LNCAP (cell line): ENCODE measurements at regions not wholly inside any gene's neighbourhood (a gene's known extent, or its start where the extent isn't known, plus 50 kb on each side); places are given as distances from the start of the nearest gene placed in this dataset.

Source experiments
- CTCF ChIP-seq: fragments of 450-650 bp; IDR thresholded peaks from 2 replicates; pipeline ENCODE4 v1.5.1; 2017; ENCODE audit warnings: mild to moderate bottlenecking

GRCh38 chr7:145088111-145088745, 252.4 kb upstream of the TPK1 start:
- TF ChIP-seq CTCF, result no peak

- no peak for TF ChIP-seq CTCF
These were observed 246.7 kb upstream of the TPK1 start for GRCh38 chr7:145082366-145083161.

GRCh38 chr7:145065473-145065872, 229.6 kb upstream of the TPK1 start:
- TF ChIP-seq CTCF, result no peak

GRCh38 chr7:145064114-145064513, 228.3 kb upstream of the TPK1 start:
- TF ChIP-seq CTCF, result no peak

- no peak for TF ChIP-seq CTCF
These were observed 217.9 kb upstream of the TPK1 start for GRCh38 chr7:145053781-145054180.

- no peak for TF ChIP-seq CTCF
These were observed 214.6 kb upstream of the TPK1 start for GRCh38 chr7:145050415-145050814.

- peak; percentile 86 for TF ChIP-seq CTCF
These were observed 201.0 kb upstream of the TPK1 start for GRCh38 chr7:145036604-145037405.
